ENCODE measurements at regions not wholly inside any gene's neighbourhood (a gene's known extent, or its start where the extent isn't known, plus 50 kb on each side); places are given as distances from the start of the nearest gene placed in this dataset.

GRCh38 chr14:79960288-79960687 is 251.0 kb downstream of the DIO2 start:
- H3K9me3 ChIP-seq: peaks cover 0 to 24% (median 10%) of the 10 kb centered on the region in 4 donors
- DNase-seq: no peak
- H3K4me3 ChIP-seq: no peak overlapping the region
- H3K27ac ChIP-seq: no peak overlapping the region
- H3K36me3 ChIP-seq: no peaks in the 10 kb centered on the region
- TF ChIP-seq POLR2A (IDR thresholded peaks at IDR 0.05) (no peak), EP300 (IDR thresholded peaks at IDR 0.05) (no peak), POLR2AphosphoS5 (IDR thresholded peaks at IDR 0.05) (no peak), CTCF (IDR thresholded peaks at IDR 0.05) (no peak)
- intact Hi-C loops (cut with DNase I; ENCODE audit: low total_unique reads): no loop called here
- H3K27me3 ChIP-seq: no peaks in the 10 kb centered on the region
- H3K4me1 ChIP-seq: no peaks in the 10 kb centered on the region
- 18 to 53% (median 41%) methylated on average over 3 of the region's 3 CpGs for WGBS, 5 donors

GRCh38 chr14:79951572-79951971 is 259.7 kb downstream of the DIO2 start:
- no peaks in the 10 kb centered on the region for H3K27me3 ChIP-seq
- WGBS, 5 donors: 55 to 76% (median 68%) methylated on average over 1 of the region's 1 CpG
- TF ChIP-seq POLR2A (IDR thresholded peaks at IDR 0.05): no peak
- no peak for TF ChIP-seq EP300 (IDR thresholded peaks at IDR 0.05)
- no peak for TF ChIP-seq CTCF (IDR thresholded peaks at IDR 0.05)
- TF ChIP-seq POLR2AphosphoS5 (IDR thresholded peaks at IDR 0.05): no peak
- no peaks in the 10 kb centered on the region for H3K4me1 ChIP-seq
- H3K36me3 ChIP-seq: no peaks in the 10 kb centered on the region
- peaks cover 4 to 29% (median 22%) of the 10 kb centered on the region in 4 donors for H3K9me3 ChIP-seq
- DNase-seq: no peak
- no peak overlapping the region for H3K4me3 ChIP-seq
- intact Hi-C loops (cut with DNase I; ENCODE audit: low total_unique reads): no loop called here
- H3K27ac ChIP-seq: no peak overlapping the region

DNA sequence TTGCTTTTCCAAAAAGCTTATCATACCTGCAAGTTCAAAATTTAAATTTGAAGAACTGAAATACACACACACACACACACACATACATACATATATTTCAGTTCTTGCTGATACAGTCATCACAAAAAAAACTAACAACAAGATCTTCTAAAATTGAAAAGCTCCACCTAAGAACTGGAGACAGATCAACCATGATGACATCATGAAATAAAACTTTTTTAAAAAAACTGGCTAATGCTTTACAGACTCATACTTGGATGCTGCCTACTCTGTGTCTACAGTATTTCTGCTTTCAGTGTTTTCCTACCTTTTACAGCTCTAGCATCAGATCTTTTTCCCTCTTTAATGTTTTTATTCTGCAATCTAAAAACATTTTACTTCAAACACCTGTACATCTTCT is 261.4 kb downstream of the DIO2 start:
- Histone ChIP-seq H3K36me3 (no peaks in the 10 kb centered on the region), H3K27ac (no peak overlapping the region), H3K4me1 (no peaks in the 10 kb centered on the region), H3K9me3 (peaks cover under 1 to 12% (median 12%) of the 10 kb centered on the region in 4 donors), H3K27me3 (no peaks in the 10 kb centered on the region), H3K4me3 (no peak overlapping the region)
- TF ChIP-seq CTCF (IDR thresholded peaks at IDR 0.05) (no peak), POLR2A (IDR thresholded peaks at IDR 0.05) (no peak), EP300 (IDR thresholded peaks at IDR 0.05) (no peak), POLR2AphosphoS5 (IDR thresholded peaks at IDR 0.05) (no peak)
- intact Hi-C loops (cut with DNase I; ENCODE audit: low total_unique reads): no loop called here
- no peak for DNase-seq

GRCh38 chr14:79947440-79948054 is 263.8 kb downstream of the DIO2 start:
- Histone ChIP-seq H3K27ac (no peak overlapping the region), H3K27me3 (no peaks in the 10 kb centered on the region), H3K9me3 (no peaks in the 10 kb centered on the region), H3K4me1 (no peaks in the 10 kb centered on the region), H3K36me3 (no peaks in the 10 kb centered on the region), H3K4me3 (no peak overlapping the region)
- DNase-seq: no peak
- no peak for TF ChIP-seq POLR2AphosphoS5 (IDR thresholded peaks at IDR 0.05)
- no peak for TF ChIP-seq CTCF (IDR thresholded peaks at IDR 0.05)
- TF ChIP-seq EP300 (IDR thresholded peaks at IDR 0.05): no peak
- TF ChIP-seq POLR2A (IDR thresholded peaks at IDR 0.05): no peak
- intact Hi-C loops (cut with DNase I; ENCODE audit: low total_unique reads): no loop called here
- 59 to 70% (median 64%) methylated on average over 2 of the region's 2 CpGs for WGBS, 5 donors

All from stomach (tissue), 8 donors.